IMR-90 (cell line): ENCODE measurements at regions not wholly inside any gene's neighbourhood (a gene's known extent, or its start where the extent isn't known, plus 50 kb on each side); places are given as distances from the start of the nearest gene placed in this dataset.

Source experiments
- ATAC-seq: fragments of 200-7000 bp; cut with Tn5 transposase; 2 replicates; pipeline ENCODE4 v1.9.1; 2020; ENCODE audit warnings: low read depth, mild to moderate bottlenecking, moderate library complexity
- BruUV-seq: library from RNA; stranded (reverse); fragments of 400-500 nt; replicated peaks from 2 replicates; lab custom pipeline; 2021; lab: Mats Ljungman, UMichigan
- CTCF ChIA-PET: fragments of 300-600 bp; formaldehyde crosslinking; extraction: SDS; loops from one replicate; lab custom pipeline; 2021; ENCODE audit warnings: antibody characterized with exemption; lab: Yijun Ruan, JAX
- POLR2A ChIA-PET: fragments of 300-600 bp; sonication (Branson Sonifier 250); formaldehyde crosslinking; loops from one replicate; lab custom pipeline; 2022; ENCODE audit warnings: antibody characterized with exemption; ENCODE audit not compliant: unreplicated experiment; lab: Charles Lee
- DNase-seq: peaks from one replicate; pipeline ENCODE4 v3.0.0; 2013
- H2AFZ ChIP-seq: replicated peaks from 2 replicates; pipeline ENCODE3; 2013; ENCODE audit warnings: low read length, mild to moderate bottlenecking; ENCODE audit not compliant: poor library complexity
- H2AK5ac ChIP-seq: 2 replicates; pipeline ENCODE4 v1.6.1; 2013; ENCODE audit warnings: low read depth, low read length, inconsistent platforms
- H2AK9ac ChIP-seq: replicated peaks from 2 replicates; pipeline ENCODE3; 2013; ENCODE audit warnings: mild to moderate bottlenecking, low read depth, low read length, moderate library complexity; ENCODE audit not compliant: poor library complexity
- H2BK120ac ChIP-seq: 2 replicates; pipeline ENCODE4 v1.6.1; 2013; ENCODE audit warnings: low read depth, low read length, inconsistent platforms
- H2BK15ac ChIP-seq: 3 replicates; pipeline ENCODE4 v1.6.1; 2013; ENCODE audit warnings: low read depth, low read length, inconsistent platforms
- H2BK20ac ChIP-seq: 2 replicates; pipeline ENCODE4 v1.6.1; 2013; ENCODE audit warnings: low read depth, mild to moderate bottlenecking, inconsistent platforms, low read length, moderate library complexity
- H2BK5ac ChIP-seq: 2 replicates; pipeline ENCODE4 v1.6.1; 2013; ENCODE audit warnings: mild to moderate bottlenecking, low read depth, low read length, inconsistent platforms; ENCODE audit not compliant: poor library complexity, severe bottlenecking
- H3K14ac ChIP-seq: replicated peaks from 2 replicates; pipeline ENCODE4 v1.6.1; 2013; ENCODE audit warnings: low read depth, low read length, inconsistent platforms
- H3K18ac ChIP-seq: 2 replicates; pipeline ENCODE4 v1.6.1; 2013; ENCODE audit warnings: low read depth, low read length, control low read depth
- H3K23ac ChIP-seq: 2 replicates; pipeline ENCODE4 v1.6.1; 2013; ENCODE audit warnings: low read depth, low read length, inconsistent platforms
- H3K27ac ChIP-seq: 2 replicates; pipeline ENCODE4 v1.5.1; 2013; ENCODE audit warnings: mild to moderate bottlenecking, control low read depth, low read length; ENCODE audit not compliant: insufficient read depth
- H3K27me3 ChIP-seq: 2 replicates; pipeline ENCODE4 v1.6.1; 2013; ENCODE audit warnings: low read length; ENCODE audit not compliant: control insufficient read depth, insufficient read depth
- H3K36me3 ChIP-seq: 2 replicates; pipeline ENCODE4 v1.6.1; 2013; ENCODE audit warnings: low read length, mixed read lengths; ENCODE audit not compliant: control insufficient read depth, insufficient read depth
- H3K4ac ChIP-seq: 2 replicates; pipeline ENCODE4 v1.6.1; 2013; ENCODE audit warnings: low read depth, low read length, inconsistent platforms
- H3K4me1 ChIP-seq: 2 replicates; pipeline ENCODE4 v1.6.1; 2013; ENCODE audit warnings: low read length, mixed read lengths; ENCODE audit not compliant: control insufficient read depth, insufficient read depth
- H3K4me2 ChIP-seq: 2 replicates; pipeline ENCODE4 v1.6.1; 2013; ENCODE audit warnings: low read depth, mild to moderate bottlenecking, control low read depth, low read length, moderate library complexity
- H3K4me3 ChIP-seq: 2 replicates; pipeline ENCODE4 v1.5.1; 2013; ENCODE audit warnings: low read depth, mild to moderate bottlenecking, control low read depth, low read length, moderate library complexity; ENCODE audit not compliant: insufficient read depth
- H3K56ac ChIP-seq: 2 replicates; pipeline ENCODE4 v1.6.1; 2013; ENCODE audit warnings: low read length, inconsistent platforms; ENCODE audit not compliant: insufficient read depth; ENCODE audit errors: extremely low read depth
- H3K79me1 ChIP-seq, 2 experiments: 2 replicates each; pipeline ENCODE4 v1.6.1; 2013; ENCODE audit warnings: low read length in 2 of 2, inconsistent platforms in 1 of 2, low read depth in 1 of 2
- H3K9ac ChIP-seq: 2 replicates; pipeline ENCODE4 v1.6.1; 2013; ENCODE audit warnings: low read depth, low read length, control low read depth
- H3K9me1 ChIP-seq: 2 replicates; pipeline ENCODE4 v1.6.1; 2013; ENCODE audit warnings: low read length, inconsistent platforms; ENCODE audit not compliant: insufficient read depth
- H3K9me3 ChIP-seq: 2 replicates; pipeline ENCODE4 v1.6.1; 2013; ENCODE audit warnings: low read length; ENCODE audit not compliant: control insufficient read depth, insufficient read depth
- H4K20me1 ChIP-seq: 2 replicates; pipeline ENCODE4 v1.6.1; 2013; ENCODE audit warnings: low read length, inconsistent platforms; ENCODE audit not compliant: insufficient read depth
- H4K5ac ChIP-seq: 2 replicates; pipeline ENCODE4 v1.6.1; 2013; ENCODE audit warnings: mild to moderate bottlenecking, low read depth, low read length, control low read depth
- H4K8ac ChIP-seq, 2 experiments: 2 replicates each; pipeline ENCODE4 v1.6.1; 2013; ENCODE audit warnings: low read depth in 2 of 2, low read length in 2 of 2, control low read depth in 1 of 2, inconsistent platforms in 1 of 2
- H4K91ac ChIP-seq: 2 replicates; pipeline ENCODE4 v1.6.1; 2013; ENCODE audit warnings: low read depth, low read length, inconsistent platforms; ENCODE audit not compliant: insufficient read depth
- BHLHE40 ChIP-seq: fragments of 150-350 bp; IDR thresholded peaks from 2 replicates; pipeline ENCODE4 v1.6.1; 2016; ENCODE audit warnings: mild to moderate bottlenecking, low read depth, low read length
- CEBPB ChIP-seq: IDR thresholded peaks from 2 replicates; pipeline ENCODE4 v1.6.1; 2012; ENCODE audit warnings: low read depth, low read length, improper control_type of control experiment
- CHD1 ChIP-seq: IDR thresholded peaks from 2 replicates; pipeline ENCODE4 v1.6.1; 2012; ENCODE audit warnings: low read depth, low read length, improper control_type of control experiment
- FOS ChIP-seq: fragments of 150-350 bp; IDR thresholded peaks from 2 replicates; pipeline ENCODE4 v1.6.1; 2016; ENCODE audit warnings: low read depth, low read length
- MAFK ChIP-seq: IDR thresholded peaks from 2 replicates; pipeline ENCODE4 v1.6.1; 2012; ENCODE audit warnings: low read depth, low read length, improper control_type of control experiment
- MAZ ChIP-seq: IDR thresholded peaks from 2 replicates; pipeline ENCODE4 v1.6.1; 2012; ENCODE audit warnings: low read depth, mild to moderate bottlenecking, low read length, improper control_type of control experiment, moderate library complexity, borderline replicate concordance
- MXI1 ChIP-seq: IDR thresholded peaks from 2 replicates; pipeline ENCODE4 v1.6.1; 2012; ENCODE audit warnings: low read depth, mild to moderate bottlenecking, low read length, moderate library complexity, borderline replicate concordance
- NFE2L2 ChIP-seq: fragments of 150-350 bp; IDR thresholded peaks from 2 replicates; pipeline ENCODE4 v1.6.1; 2016; ENCODE audit warnings: low read depth, mild to moderate bottlenecking, low read length
- POLR2A ChIP-seq: IDR thresholded peaks from 2 replicates; pipeline ENCODE4 v1.6.1; 2012; ENCODE audit warnings: mild to moderate bottlenecking, low read depth, low read length
- RAD21 ChIP-seq: IDR thresholded peaks from 2 replicates; pipeline ENCODE4 v1.6.1; 2012; ENCODE audit warnings: low read length, improper control_type of control experiment
- RCOR1 ChIP-seq: IDR thresholded peaks from 2 replicates; pipeline ENCODE4 v1.6.1; 2012; ENCODE audit warnings: mild to moderate bottlenecking, low read length, improper control_type of control experiment; ENCODE audit not compliant: insufficient replicate concordance
- RFX5 ChIP-seq: IDR thresholded peaks from 2 replicates; pipeline ENCODE4 v1.8.0; 2012; ENCODE audit warnings: low read depth, mild to moderate bottlenecking, low read length, moderate library complexity
- SMC3 ChIP-seq: fragments of 150-350 bp; IDR thresholded peaks from 2 replicates; pipeline ENCODE4 v1.6.1; 2016; ENCODE audit warnings: low read depth, mild to moderate bottlenecking, antibody characterized with exemption, low read length, moderate library complexity
- WGBS, 2 experiments: methylation state at CpG; one replicate each; pipeline versions ENCODE4 v1.1.5 to v1.1.7; 2013; ENCODE audit warnings: missing lambda C conversion rate in 2 of 2; ENCODE audit not compliant: insufficient read length in 1 of 2; ENCODE audit errors: extremely low coverage in 2 of 2; 5-methylcytosine and 5-hydroxymethylcytosine counted together
- dilution Hi-C: fragments of 300-500 bp; cut with HindIII; formaldehyde crosslinking; loops from one replicate; pipeline ENCODE4 v1.14.3; 2018; ENCODE audit warnings: low sequenced_read_pairs; ENCODE audit not compliant: unreplicated experiment
- in situ Hi-C: fragments of 300-500 bp; cut with MboI; formaldehyde crosslinking; loops from 3 replicates; pipeline ENCODE4 v1.14.3; 2019; ENCODE audit warnings: low sequenced_read_pairs, inconsistent platforms, mixed read lengths
- intact Hi-C: fragments of 100-400 bp; cut with micrococcal nuclease; formaldehyde crosslinking; loops from 2 replicates; pipeline ENCODE4 v1.10.0; 2022
- TF ChIP-seq, protein P1 (sequence below): conservative IDR thresholded peaks from 2 replicates; pipeline ENCODE4 v1.5.1; 2012; ENCODE audit warnings: mild to moderate bottlenecking, low read depth, low read length, improper control_type of control experiment
- TF ChIP-seq, protein P2 (sequence below): fragments of 150-350 bp; IDR thresholded peaks from 2 replicates; pipeline ENCODE4 v1.6.1; 2017; ENCODE audit warnings: mild to moderate bottlenecking, antibody characterized with exemption, low read length, low read depth
- TF ChIP-seq, protein P3 (sequence below): fragments of 150-350 bp; IDR thresholded peaks from 2 replicates; pipeline ENCODE4 v1.6.1; 2016; ENCODE audit warnings: low read depth, mild to moderate bottlenecking, low read length, moderate library complexity, borderline replicate concordance

DNA sequence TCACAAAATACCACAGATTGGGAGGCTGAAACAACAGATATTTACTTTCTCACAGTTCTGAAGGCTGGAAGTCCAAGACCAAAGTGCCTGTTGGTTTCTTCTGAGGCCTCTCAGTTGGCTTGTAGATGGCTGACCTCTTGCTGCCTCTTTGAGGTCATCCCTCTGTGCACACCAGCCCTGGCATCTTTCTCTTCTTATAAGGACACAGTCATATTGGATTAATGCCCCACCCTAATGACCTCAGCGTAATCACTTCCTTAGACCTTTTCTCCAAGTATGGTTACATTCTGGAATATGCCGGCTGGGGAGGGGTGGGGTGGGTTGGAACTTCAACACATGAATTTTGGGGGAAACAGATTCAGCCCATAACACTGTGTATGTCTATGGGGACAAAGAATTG lies 116.2 kb upstream of the LNX1 start:
- Histone ChIP-seq H3K4me2 (no peak overlapping the region), H2BK120ac (peak overlapping the region; percentile 75; the same call in 1 of the 2 replicates), H2BK5ac (no peak overlapping the region), H3K36me3 (no peaks in the 10 kb centered on the region), H3K4ac (0 out of 2 replicates have a peak overlapping the region, but pooled peaks have one; percentile 23), H3K79me1 (no peaks in the 10 kb centered on the region), H4K91ac (peak overlapping the region; percentile 58), H2AK9ac (no peak overlapping the region), H4K8ac (no peak overlapping the region), H3K14ac (0 out of 2 replicates have a peak overlapping the region, but pooled peaks have one; percentile 14), H3K27ac (no peak overlapping the region), H4K20me1 (no peaks in the 10 kb centered on the region), H3K9ac (no peak overlapping the region), H3K9me1 (peaks cover 2% of the 10 kb centered on the region; the same call in 1 of the 2 replicates), H3K4me3 (no peak overlapping the region), H2AFZ (no peak overlapping the region), H3K56ac (no peak overlapping the region), H3K18ac (peak overlapping the region; percentile 34; the same call in 1 of the 2 replicates), H2AK5ac (peak overlapping the region; percentile 12; the same call in 1 of the 2 replicates), H3K23ac (no peak overlapping the region), H3K9me3 (no peaks in the 10 kb centered on the region), H4K5ac (no peak overlapping the region), H2BK20ac (peak overlapping the region; percentile 23; the same call in 1 of the 2 replicates), H3K4me1 (peaks cover 28% of the 10 kb centered on the region), H2BK15ac (peak overlapping the region; percentile 69; the same call in 2 of the 3 replicates), H3K27me3 (no peaks in the 10 kb centered on the region)
- dilution Hi-C loops (no loop called here), in situ Hi-C loops (loop anchor here (5.0 to 25.0 kb wide), 3 partner anchors 200 to 520 kb away; partner anchors contain the start of gene PDGFRA), intact Hi-C loops (loop anchor here (1.0 to 10.0 kb wide), 7 partner anchors 75 to 690 kb away; partner anchors contain the start of genes CHIC2, FIP1L1 and PDGFRA)
- ATAC-seq (no peak), DNase-seq (no peak)
- TF ChIP-seq NFE2L2 (no peak), POLR2A (no peak), MXI1 (no peak), MAZ (no peak), BHLHE40 (no peak), CEBPB (no peak), RFX5 (no peak), FOS (no peak), MAFK (no peak), CHD1 (no peak), RAD21 (no peak), RCOR1 (no peak), SMC3 (no peak)
- TF ChIP-seq, protein P1, sequence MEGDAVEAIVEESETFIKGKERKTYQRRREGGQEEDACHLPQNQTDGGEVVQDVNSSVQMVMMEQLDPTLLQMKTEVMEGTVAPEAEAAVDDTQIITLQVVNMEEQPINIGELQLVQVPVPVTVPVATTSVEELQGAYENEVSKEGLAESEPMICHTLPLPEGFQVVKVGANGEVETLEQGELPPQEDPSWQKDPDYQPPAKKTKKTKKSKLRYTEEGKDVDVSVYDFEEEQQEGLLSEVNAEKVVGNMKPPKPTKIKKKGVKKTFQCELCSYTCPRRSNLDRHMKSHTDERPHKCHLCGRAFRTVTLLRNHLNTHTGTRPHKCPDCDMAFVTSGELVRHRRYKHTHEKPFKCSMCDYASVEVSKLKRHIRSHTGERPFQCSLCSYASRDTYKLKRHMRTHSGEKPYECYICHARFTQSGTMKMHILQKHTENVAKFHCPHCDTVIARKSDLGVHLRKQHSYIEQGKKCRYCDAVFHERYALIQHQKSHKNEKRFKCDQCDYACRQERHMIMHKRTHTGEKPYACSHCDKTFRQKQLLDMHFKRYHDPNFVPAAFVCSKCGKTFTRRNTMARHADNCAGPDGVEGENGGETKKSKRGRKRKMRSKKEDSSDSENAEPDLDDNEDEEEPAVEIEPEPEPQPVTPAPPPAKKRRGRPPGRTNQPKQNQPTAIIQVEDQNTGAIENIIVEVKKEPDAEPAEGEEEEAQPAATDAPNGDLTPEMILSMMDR, result no peak
- TF ChIP-seq, protein P2, sequence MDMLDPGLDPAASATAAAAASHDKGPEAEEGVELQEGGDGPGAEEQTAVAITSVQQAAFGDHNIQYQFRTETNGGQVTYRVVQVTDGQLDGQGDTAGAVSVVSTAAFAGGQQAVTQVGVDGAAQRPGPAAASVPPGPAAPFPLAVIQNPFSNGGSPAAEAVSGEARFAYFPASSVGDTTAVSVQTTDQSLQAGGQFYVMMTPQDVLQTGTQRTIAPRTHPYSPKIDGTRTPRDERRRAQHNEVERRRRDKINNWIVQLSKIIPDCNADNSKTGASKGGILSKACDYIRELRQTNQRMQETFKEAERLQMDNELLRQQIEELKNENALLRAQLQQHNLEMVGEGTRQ, result no peak
- TF ChIP-seq, protein P3, sequence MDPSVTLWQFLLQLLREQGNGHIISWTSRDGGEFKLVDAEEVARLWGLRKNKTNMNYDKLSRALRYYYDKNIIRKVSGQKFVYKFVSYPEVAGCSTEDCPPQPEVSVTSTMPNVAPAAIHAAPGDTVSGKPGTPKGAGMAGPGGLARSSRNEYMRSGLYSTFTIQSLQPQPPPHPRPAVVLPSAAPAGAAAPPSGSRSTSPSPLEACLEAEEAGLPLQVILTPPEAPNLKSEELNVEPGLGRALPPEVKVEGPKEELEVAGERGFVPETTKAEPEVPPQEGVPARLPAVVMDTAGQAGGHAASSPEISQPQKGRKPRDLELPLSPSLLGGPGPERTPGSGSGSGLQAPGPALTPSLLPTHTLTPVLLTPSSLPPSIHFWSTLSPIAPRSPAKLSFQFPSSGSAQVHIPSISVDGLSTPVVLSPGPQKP, result no peak
- POLR2A ChIA-PET, result interaction anchor here (0.7 to 0.8 kb wide), 2 partner anchors 198 to 518 kb away, joined by 3 to 4 read pairs; no protein-coding TSS in a partner anchor
- CTCF ChIA-PET, result interaction anchor here (0.6 to 2.6 kb wide), 10 partner anchors 53 to 520 kb away, joined by 3 to 9 read pairs (median 3); no protein-coding TSS in a partner anchor
- BruUV-seq, result no TSS peak
- WGBS, 2 experiments, result no CpG with 5 or more reads among the region's 2 CpGs
